ENCODE measurements at regions not wholly inside any gene's neighbourhood (a gene's known extent, or its start where the extent isn't known, plus 50 kb on each side); places are given as distances from the start of the nearest gene placed in this dataset.

- CTCF ChIA-PET = no interaction called here
- H3K4me3 Mint-ChIP-seq = no peak overlapping the region
Observed at GRCh38 chr2:150971910-150972309, 289.8 kb downstream of the RBM43 start.

DNA sequence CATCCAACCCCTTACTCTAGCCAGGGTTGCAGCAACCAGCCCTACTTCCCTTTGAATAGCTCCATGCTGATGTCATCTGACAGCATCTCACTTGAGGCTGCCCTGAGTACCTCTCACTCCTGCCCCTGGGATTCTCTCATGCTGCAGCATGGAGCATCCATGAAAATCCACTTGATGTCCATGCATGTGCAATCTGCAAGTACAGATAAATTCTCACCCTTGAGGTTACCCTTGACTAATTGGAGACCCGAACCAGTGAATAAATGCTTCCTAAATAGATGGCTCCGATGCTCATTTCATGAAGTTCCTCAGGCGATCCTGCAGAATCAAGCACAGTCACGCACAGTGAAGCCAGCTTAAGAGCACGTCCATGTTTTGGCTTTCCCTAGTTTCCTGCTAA lies 298.3 kb downstream of the RBM43 start:
- ATAC-seq (ENCODE audit: poor library complexity) (no peak), DNase-seq (no peak)
- Histone ChIP-seq H3K9me3 (ENCODE audit: control insufficient read depth in 1 of 2, insufficient read depth in 1 of 2, low read length in 2 of 2) (peaks cover 0 to 5% of the 10 kb centered on the region in 2 experiments), H3K27ac (ENCODE audit: low read depth in 1 of 2, low read length in 2 of 2) (no peak overlapping the region), H3K4me1 (ENCODE audit: insufficient read depth, low read length) (no peaks in the 10 kb centered on the region), H3K4me3 (ENCODE audit: low read length) (no peak overlapping the region), H3K36me3 (ENCODE audit: insufficient read depth, low read length) (no peaks in the 10 kb centered on the region), H3K27me3 (ENCODE audit: control insufficient read depth in 1 of 2, insufficient read depth in 2 of 2, low read length in 2 of 2) (no peaks in the 10 kb centered on the region)
- Mint-ChIP-seq H3K27me3 (no peaks in the 10 kb centered on the region), H3K9me3 (no peaks in the 10 kb centered on the region), H3K4me1 (ENCODE audit: low read depth) (no peaks in the 10 kb centered on the region), H3K27ac (no peak overlapping the region), H3K36me3 (ENCODE audit: low read depth) (no peaks in the 10 kb centered on the region), H3K4me3 (no peak overlapping the region)
- ChIA-PET POLR2A (no interaction called here), CTCF (no interaction called here)
- TF ChIP-seq, protein P1, sequence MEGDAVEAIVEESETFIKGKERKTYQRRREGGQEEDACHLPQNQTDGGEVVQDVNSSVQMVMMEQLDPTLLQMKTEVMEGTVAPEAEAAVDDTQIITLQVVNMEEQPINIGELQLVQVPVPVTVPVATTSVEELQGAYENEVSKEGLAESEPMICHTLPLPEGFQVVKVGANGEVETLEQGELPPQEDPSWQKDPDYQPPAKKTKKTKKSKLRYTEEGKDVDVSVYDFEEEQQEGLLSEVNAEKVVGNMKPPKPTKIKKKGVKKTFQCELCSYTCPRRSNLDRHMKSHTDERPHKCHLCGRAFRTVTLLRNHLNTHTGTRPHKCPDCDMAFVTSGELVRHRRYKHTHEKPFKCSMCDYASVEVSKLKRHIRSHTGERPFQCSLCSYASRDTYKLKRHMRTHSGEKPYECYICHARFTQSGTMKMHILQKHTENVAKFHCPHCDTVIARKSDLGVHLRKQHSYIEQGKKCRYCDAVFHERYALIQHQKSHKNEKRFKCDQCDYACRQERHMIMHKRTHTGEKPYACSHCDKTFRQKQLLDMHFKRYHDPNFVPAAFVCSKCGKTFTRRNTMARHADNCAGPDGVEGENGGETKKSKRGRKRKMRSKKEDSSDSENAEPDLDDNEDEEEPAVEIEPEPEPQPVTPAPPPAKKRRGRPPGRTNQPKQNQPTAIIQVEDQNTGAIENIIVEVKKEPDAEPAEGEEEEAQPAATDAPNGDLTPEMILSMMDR (IDR thresholded peaks at IDR 0.05) = no peak
- intact Hi-C loops (cut with DNase I, micrococcal nuclease) = no loop called here

More at GRCh38 chr2:150971910-150972309, 289.8 kb downstream of the RBM43 start:
- no peak overlapping the region for H3K4me3 ChIP-seq (ENCODE audit: low read length)
- no peaks in the 10 kb centered on the region for H3K4me1 ChIP-seq (ENCODE audit: insufficient read depth, low read length)
- Mint-ChIP-seq H3K36me3 (ENCODE audit: low read depth) (no peaks in the 10 kb centered on the region), H3K27me3 (no peaks in the 10 kb centered on the region), H3K9me3 (no peaks in the 10 kb centered on the region), H3K4me1 (ENCODE audit: low read depth) (no peaks in the 10 kb centered on the region), H3K27ac (no peak overlapping the region)
- intact Hi-C loops (cut with DNase I, micrococcal nuclease) = no loop called here
- H3K36me3 ChIP-seq (ENCODE audit: insufficient read depth, low read length) = no peaks in the 10 kb centered on the region
- no peaks in the 10 kb centered on the region for H3K27me3 ChIP-seq (ENCODE audit: control insufficient read depth in 1 of 2, insufficient read depth in 2 of 2, low read length in 2 of 2)
- POLR2A ChIA-PET = no interaction called here
- H3K27ac ChIP-seq (ENCODE audit: low read depth in 1 of 2, low read length in 2 of 2) = no peak overlapping the region
- TF ChIP-seq, protein P1 (IDR thresholded peaks at IDR 0.05) = no peak
- no peak for ATAC-seq (ENCODE audit: poor library complexity)
- no peaks in the 10 kb centered on the region for H3K9me3 ChIP-seq (ENCODE audit: control insufficient read depth in 1 of 2, insufficient read depth in 1 of 2, low read length in 2 of 2)
- DNase-seq = no peak

DNA sequence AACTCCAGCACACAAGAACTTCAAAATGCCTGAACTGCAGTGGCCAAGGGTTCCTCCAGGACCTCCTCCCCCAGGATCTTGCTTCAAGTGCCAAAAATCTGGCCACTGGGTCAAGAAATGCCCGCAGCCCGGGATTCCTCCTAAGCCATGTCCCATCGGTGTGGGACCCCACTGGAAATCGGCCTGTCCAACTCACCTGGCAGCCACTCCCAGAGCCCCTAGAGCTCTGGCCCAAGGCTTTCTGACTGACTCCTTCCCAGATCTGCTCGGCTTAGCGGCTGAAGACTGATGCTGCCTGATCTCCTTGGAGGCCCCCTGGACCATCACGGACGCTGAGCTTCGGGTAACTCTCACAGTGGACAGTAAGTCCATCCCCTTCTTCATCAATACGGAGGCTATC lies 306.4 kb downstream of the RBM43 start:
- ATAC-seq (ENCODE audit: poor library complexity) = no peak
- CTCF ChIA-PET = no interaction called here
- Histone ChIP-seq H3K27ac (ENCODE audit: low read depth in 1 of 2, low read length in 2 of 2) (no peak overlapping the region), H3K36me3 (ENCODE audit: insufficient read depth, low read length) (no peaks in the 10 kb centered on the region), H3K9me3 (ENCODE audit: control insufficient read depth in 1 of 2, insufficient read depth in 1 of 2, low read length in 2 of 2) (no peaks in the 10 kb centered on the region), H3K4me1 (ENCODE audit: insufficient read depth, low read length) (no peaks in the 10 kb centered on the region), H3K4me3 (ENCODE audit: low read length) (no peak overlapping the region), H3K27me3 (ENCODE audit: control insufficient read depth in 1 of 2, insufficient read depth in 2 of 2, low read length in 2 of 2) (no peaks in the 10 kb centered on the region)
- TF ChIP-seq, protein P1 (IDR thresholded peaks at IDR 0.05) = no peak
- Mint-ChIP-seq H3K4me3 (no peak overlapping the region), H3K27me3 (no peaks in the 10 kb centered on the region), H3K9me3 (no peaks in the 10 kb centered on the region), H3K4me1 (ENCODE audit: low read depth) (no peaks in the 10 kb centered on the region), H3K36me3 (ENCODE audit: low read depth) (no peaks in the 10 kb centered on the region), H3K27ac (no peak overlapping the region)
- POLR2A ChIA-PET = no interaction called here
- intact Hi-C loops (cut with DNase I, micrococcal nuclease) = no loop called here
- DNase-seq = no peak

Data from CD4-positive, alpha-beta T cell (primary cell).